Endothelial cell of umbilical vein (primary cell): ENCODE measurements at regions not wholly inside any gene's neighbourhood (a gene's known extent, or its start where the extent isn't known, plus 50 kb on each side); places are given as distances from the start of the nearest gene placed in this dataset.

ENCODE experiments used
- BruUV-seq: library from RNA; stranded (reverse); fragments of 400-500 nt; replicated peaks from 2 replicates; lab custom pipeline; 2021; lab: Mats Ljungman, UMichigan
- CTCF ChIA-PET: fragments of 300-600, 350-600 bp; sonication (Branson Sonifier 250); formaldehyde crosslinking; loops from one replicate; lab custom pipeline; 2021; ENCODE audit warnings: antibody characterized with exemption, inconsistent platforms; lab: Charles Lee
- POLR2A ChIA-PET: fragments of 300-600, 350-600 bp; sonication (Branson Sonifier 250); formaldehyde crosslinking; loops from one replicate; lab custom pipeline; 2021; ENCODE audit warnings: antibody characterized with exemption, inconsistent platforms; lab: Charles Lee
- DNase-seq: peaks from one replicate; pipeline ENCODE4 v3.0.0-alpha.2; 2011; ENCODE audit warnings: low read depth, low spot score
- FAIRE-seq: peaks from 2 replicates; lab custom pipeline; 2011; peaks lifted over from hg19 to GRCh38; lab: Jason Lieb, UNC
- H2AFZ ChIP-seq: 2 replicates; pipeline ENCODE4 v1.6.0; 2012; ENCODE audit warnings: low read depth, low read length, control low read depth, inconsistent platforms
- H3K27ac ChIP-seq: 2 replicates; pipeline ENCODE4 v1.5.1; 2011; ENCODE audit warnings: low read depth, mild to moderate bottlenecking, control low read depth, low read length, moderate library complexity; ENCODE audit not compliant: insufficient read depth
- H3K27me3 ChIP-seq, 2 experiments: 2 replicates each; pipeline versions ENCODE4 v1.6.0 to v1.6.1; 2011; ENCODE audit warnings: low read length in 2 of 2, mixed read lengths in 1 of 2; ENCODE audit not compliant: control insufficient read depth in 2 of 2, insufficient read depth in 2 of 2
- H3K36me3 ChIP-seq, 2 experiments: 2 replicates in 1 of 2; 3 replicates in 1 of 2; pipeline ENCODE4 v1.5.1; 2011; ENCODE audit warnings: low read length in 2 of 2, mild to moderate bottlenecking in 1 of 2, moderate library complexity in 1 of 2; ENCODE audit not compliant: control insufficient read depth in 2 of 2, insufficient read depth in 2 of 2; ENCODE audit errors: extremely low read depth in 1 of 2
- H3K4me1 ChIP-seq: 3 replicates; pipeline ENCODE4 v1.5.1; 2011; ENCODE audit warnings: mild to moderate bottlenecking, low read length; ENCODE audit not compliant: control insufficient read depth, insufficient read depth; ENCODE audit errors: extremely low read depth
- H3K4me2 ChIP-seq: 2 replicates; pipeline ENCODE4 v1.6.1; 2011; ENCODE audit warnings: low read length, control low read depth, mixed read lengths; ENCODE audit not compliant: insufficient read depth
- H3K4me3 ChIP-seq, 3 experiments: fragments of 200-600 bp in 1 of 3; sonication (generic), shearing (Covaris generic) in 1 of 3; replicated peaks in 1 of 3; 2 replicates each; pipeline ENCODE4 v1.5.1; 2011 to 2016; ENCODE audit warnings: control low read depth in 3 of 3, low read length in 3 of 3, mild to moderate bottlenecking in 2 of 3, inconsistent platforms in 1 of 3, low read depth in 1 of 3, moderate library complexity in 1 of 3; ENCODE audit not compliant: insufficient read depth in 1 of 3
- H3K79me2 ChIP-seq: 2 replicates; pipeline ENCODE4 v1.6.0; 2012; ENCODE audit warnings: low read length, inconsistent platforms; ENCODE audit not compliant: control insufficient read depth, insufficient read depth
- H3K9ac ChIP-seq: replicated peaks from 2 replicates; pipeline ENCODE3; 2011; ENCODE audit warnings: low read length, control low read depth; ENCODE audit not compliant: insufficient read depth; ENCODE audit errors: extremely low read depth
- H3K9me1 ChIP-seq: replicated peaks from 3 replicates; pipeline ENCODE4 v1.6.0; 2011; ENCODE audit warnings: mild to moderate bottlenecking, low read length; ENCODE audit not compliant: control insufficient read depth, insufficient read depth; ENCODE audit errors: extremely low read depth
- H3K9me3 ChIP-seq: replicated peaks from 2 replicates; pipeline ENCODE4 v1.5.1; 2012; ENCODE audit warnings: low read length, inconsistent platforms; ENCODE audit not compliant: control insufficient read depth, insufficient read depth
- H4K20me1 ChIP-seq: replicated peaks from 2 replicates; pipeline ENCODE3; 2011; ENCODE audit warnings: mild to moderate bottlenecking, low read length; ENCODE audit not compliant: control insufficient read depth, insufficient read depth; ENCODE audit errors: extremely low read depth
- EZH2 ChIP-seq: IDR thresholded peaks from 2 replicates; pipeline ENCODE4 v1.6.1; 2012; ENCODE audit warnings: borderline replicate concordance, low read depth, mild to moderate bottlenecking, moderate library complexity, low read length, inconsistent platforms; ENCODE audit not compliant: severe bottlenecking
- FOS ChIP-seq: IDR thresholded peaks from 2 replicates; pipeline ENCODE4 v1.6.1; 2011; ENCODE audit warnings: mild to moderate bottlenecking, low read length, moderate library complexity, borderline replicate concordance; ENCODE audit not compliant: insufficient read depth
- GATA2 ChIP-seq: IDR thresholded peaks from 2 replicates; pipeline ENCODE4 v1.7.0; 2011; ENCODE audit warnings: low read depth, mild to moderate bottlenecking, moderate library complexity, mixed read lengths, low read length; ENCODE audit not compliant: insufficient read length, insufficient read depth
- JUN ChIP-seq: IDR thresholded peaks from 2 replicates; pipeline ENCODE4 v1.6.1; 2011; ENCODE audit warnings: borderline replicate concordance, low read depth; ENCODE audit not compliant: insufficient read length, insufficient read depth
- MYC ChIP-seq: IDR thresholded peaks from one replicate; pipeline ENCODE4 v1.6.1; 2011; ENCODE audit warnings: mild to moderate bottlenecking, low read depth, low read length
- POLR2A ChIP-seq: IDR thresholded peaks from 2 replicates; pipeline ENCODE4 v1.6.1; 2012; ENCODE audit warnings: low read depth, mild to moderate bottlenecking, control low read depth, low read length
- POLR2AphosphoS5 ChIP-seq: IDR thresholded peaks from 2 replicates; pipeline ENCODE4 v1.6.1; 2012; ENCODE audit warnings: low read depth, mild to moderate bottlenecking, control low read depth, low read length, moderate library complexity; ENCODE audit not compliant: insufficient read depth
- dilution Hi-C: fragments of 300-500 bp; cut with MboI; formaldehyde crosslinking; loops from one replicate; pipeline ENCODE4 v1.15.0; 2019; ENCODE audit warnings: low sequenced_read_pairs; ENCODE audit not compliant: extremely low pct_ligation_motif_present
- intact Hi-C: fragments of 100-400 bp; cut with micrococcal nuclease; formaldehyde crosslinking; loops from one replicate; pipeline ENCODE4 v1.10.0; 2022
- TF ChIP-seq, protein P1 (sequence below), 2 donors: IDR thresholded peaks; 1 replicate in 1 of 2; 2 replicates in 1 of 2; pipeline ENCODE4 v1.5.1; 2011; ENCODE audit warnings: low read length in 2 of 2, mild to moderate bottlenecking in 2 of 2, moderate library complexity in 2 of 2, control low read depth in 1 of 2, inconsistent platforms in 1 of 2, low read depth in 1 of 2; ENCODE audit not compliant: insufficient read depth in 1 of 2; ENCODE audit errors: extremely low read depth in 1 of 2
- TF ChIP-seq, protein P2 (sequence below): IDR thresholded peaks from 2 replicates; pipeline ENCODE4 v1.6.1; 2011; ENCODE audit not compliant: insufficient read depth, insufficient read length

DNA sequence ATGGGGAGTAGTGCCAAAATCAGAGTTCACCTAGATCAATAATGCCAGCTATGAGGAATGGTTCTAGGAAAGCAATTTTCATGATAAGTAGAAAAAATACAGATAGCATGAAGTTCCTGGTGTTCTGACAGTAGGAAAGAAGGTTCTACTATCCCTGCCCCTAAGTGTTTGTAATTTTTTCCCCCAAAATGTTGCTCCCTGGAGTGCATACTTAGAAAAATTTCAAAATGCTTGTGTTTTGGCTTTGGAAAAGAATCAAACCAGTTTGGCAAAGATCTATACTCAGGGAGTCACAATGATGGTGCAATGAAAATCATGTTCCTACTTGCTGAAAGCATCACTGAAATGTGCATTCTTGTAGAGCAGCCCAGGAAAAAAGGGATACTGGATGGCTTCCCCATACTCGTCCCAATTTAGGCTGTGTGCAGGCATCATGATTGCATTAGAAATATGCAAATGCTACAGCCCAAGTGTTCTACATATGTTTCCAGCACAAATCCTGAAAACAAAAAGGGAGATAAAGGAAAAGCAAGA is 74.7 kb downstream of the LPAR4 start:
- TF ChIP-seq GATA2: no peak
- no peak for TF ChIP-seq POLR2AphosphoS5
- no peak for TF ChIP-seq MYC
- TF ChIP-seq EZH2: no peak
- ChIA-PET POLR2A (no interaction called here), CTCF (no interaction called here)
- Histone ChIP-seq H3K79me2 (no peaks in the 10 kb centered on the region), H3K9ac (no peak overlapping the region), H3K4me2 (no peak overlapping the region), H3K36me3 (no peaks in the 10 kb centered on the region), H3K27ac (no peak overlapping the region), H3K9me3 (no peaks in the 10 kb centered on the region), H4K20me1 (no peaks in the 10 kb centered on the region), H2AFZ (no peak overlapping the region), H3K4me3 (no peak overlapping the region), H3K4me1 (no peaks in the 10 kb centered on the region), H3K9me1 (no peaks in the 10 kb centered on the region), H3K27me3 (no peaks in the 10 kb centered on the region)
- dilution Hi-C loops (no loop called here), intact Hi-C loops (no loop called here)
- BruUV-seq: no TSS peak
- DNase-seq (no peak), FAIRE-seq (no peak)

DNA sequence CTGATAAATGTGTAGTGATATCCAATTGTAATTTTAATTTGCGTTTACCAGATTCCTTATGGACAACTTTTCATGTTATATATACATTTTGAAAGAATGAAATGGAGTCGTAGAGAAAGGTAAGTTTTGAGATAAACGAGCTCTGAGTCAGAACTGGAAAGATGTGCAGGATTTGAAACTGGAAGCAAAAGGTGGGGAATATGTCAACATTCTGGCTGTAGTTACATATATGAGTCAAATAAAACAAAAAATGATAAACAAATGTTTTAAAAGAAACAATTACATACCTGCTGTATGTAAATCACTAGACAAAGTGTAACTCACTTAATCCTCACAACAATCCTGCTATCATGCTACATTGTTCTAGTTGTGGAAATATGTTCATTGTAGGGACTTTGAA is 84.0 kb downstream of the LPAR4 start:
- Histone ChIP-seq H4K20me1 (no peaks in the 10 kb centered on the region), H2AFZ (no peak overlapping the region), H3K9me3 (no peaks in the 10 kb centered on the region), H3K36me3 (no peaks in the 10 kb centered on the region), H3K4me3 (no peak overlapping the region), H3K9me1 (no peaks in the 10 kb centered on the region), H3K27ac (no peak overlapping the region), H3K27me3 (no peaks in the 10 kb centered on the region), H3K4me1 (no peaks in the 10 kb centered on the region), H3K9ac (no peak overlapping the region), H3K79me2 (no peaks in the 10 kb centered on the region), H3K4me2 (no peak overlapping the region)
- intact Hi-C loops: no loop called here
- ChIA-PET CTCF (no interaction called here), POLR2A (no interaction called here)
- BruUV-seq: no TSS peak
- DNase-seq (no peak), FAIRE-seq (no peak)
- TF ChIP-seq FOS: no peak
- no peak for TF ChIP-seq MYC
- TF ChIP-seq, protein P1, sequence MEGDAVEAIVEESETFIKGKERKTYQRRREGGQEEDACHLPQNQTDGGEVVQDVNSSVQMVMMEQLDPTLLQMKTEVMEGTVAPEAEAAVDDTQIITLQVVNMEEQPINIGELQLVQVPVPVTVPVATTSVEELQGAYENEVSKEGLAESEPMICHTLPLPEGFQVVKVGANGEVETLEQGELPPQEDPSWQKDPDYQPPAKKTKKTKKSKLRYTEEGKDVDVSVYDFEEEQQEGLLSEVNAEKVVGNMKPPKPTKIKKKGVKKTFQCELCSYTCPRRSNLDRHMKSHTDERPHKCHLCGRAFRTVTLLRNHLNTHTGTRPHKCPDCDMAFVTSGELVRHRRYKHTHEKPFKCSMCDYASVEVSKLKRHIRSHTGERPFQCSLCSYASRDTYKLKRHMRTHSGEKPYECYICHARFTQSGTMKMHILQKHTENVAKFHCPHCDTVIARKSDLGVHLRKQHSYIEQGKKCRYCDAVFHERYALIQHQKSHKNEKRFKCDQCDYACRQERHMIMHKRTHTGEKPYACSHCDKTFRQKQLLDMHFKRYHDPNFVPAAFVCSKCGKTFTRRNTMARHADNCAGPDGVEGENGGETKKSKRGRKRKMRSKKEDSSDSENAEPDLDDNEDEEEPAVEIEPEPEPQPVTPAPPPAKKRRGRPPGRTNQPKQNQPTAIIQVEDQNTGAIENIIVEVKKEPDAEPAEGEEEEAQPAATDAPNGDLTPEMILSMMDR (IDR thresholded peaks at IDR 0.05; ENCODE audit: extremely low read depth in 1 of 2, insufficient read depth in 1 of 2, low read depth in 1 of 2, low read length in 2 of 2): no peak
- TF ChIP-seq POLR2A: no peak
- TF ChIP-seq, protein P2, sequence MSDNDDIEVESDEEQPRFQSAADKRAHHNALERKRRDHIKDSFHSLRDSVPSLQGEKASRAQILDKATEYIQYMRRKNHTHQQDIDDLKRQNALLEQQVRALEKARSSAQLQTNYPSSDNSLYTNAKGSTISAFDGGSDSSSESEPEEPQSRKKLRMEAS: no peak
- TF ChIP-seq EZH2: no peak
- TF ChIP-seq POLR2AphosphoS5: no peak
- TF ChIP-seq GATA2: no peak
- no peak for TF ChIP-seq JUN
- dilution Hi-C loops: no loop called here
